NT2/D1 (cell line): ENCODE measurements at regions not wholly inside any gene's neighbourhood (a gene's known extent, or its start where the extent isn't known, plus 50 kb on each side); places are given as distances from the start of the nearest gene placed in this dataset.
"Not testable (repeated sequence)": the region's sequence is repeated elsewhere in the genome, so short reads cannot be mapped to it uniquely, and the experiment has no call there.

ENCODE experiments used
- DNase-seq: peaks from one replicate; pipeline ENCODE4 v3.0.0-alpha.2; 2011; ENCODE audit warnings: low read depth, low spot score
- H3K27me3 ChIP-seq: 2 replicates; pipeline ENCODE4 v1.6.0; 2011; ENCODE audit warnings: mild to moderate bottlenecking; ENCODE audit not compliant: insufficient read length, insufficient read depth
- H3K36me3 ChIP-seq: 2 replicates; pipeline ENCODE4 v1.6.1; 2011; ENCODE audit warnings: mild to moderate bottlenecking, low read length, mixed read lengths; ENCODE audit not compliant: insufficient read depth, insufficient read length
- H3K4me1 ChIP-seq: 2 replicates; pipeline ENCODE4 v1.5.1; 2011; ENCODE audit not compliant: insufficient read depth, insufficient read length
- H3K4me3 ChIP-seq: 2 replicates; pipeline ENCODE4 v1.5.1; 2011; ENCODE audit warnings: low read depth; ENCODE audit not compliant: insufficient read length
- H3K9ac ChIP-seq: 2 replicates; pipeline ENCODE4 v1.6.0; 2011; ENCODE audit warnings: low read depth; ENCODE audit not compliant: insufficient read length
- H3K9me3 ChIP-seq: 2 replicates; pipeline ENCODE4 v1.5.1; 2011; ENCODE audit warnings: mild to moderate bottlenecking, low read length; ENCODE audit not compliant: insufficient read depth
- SUZ12 ChIP-seq: IDR thresholded peaks from 2 replicates; pipeline ENCODE4 v1.6.1; 2011; ENCODE audit not compliant: insufficient read length, insufficient read depth; ENCODE audit errors: extremely low read depth
- YY1 ChIP-seq: IDR thresholded peaks from 2 replicates; pipeline ENCODE4 v1.6.1; 2011; ENCODE audit not compliant: insufficient read length, insufficient read depth
- ZNF274 ChIP-seq: IDR thresholded peaks from 2 replicates; pipeline ENCODE4 v1.6.1; 2011; ENCODE audit warnings: mild to moderate bottlenecking, low read depth, low read length

DNA sequence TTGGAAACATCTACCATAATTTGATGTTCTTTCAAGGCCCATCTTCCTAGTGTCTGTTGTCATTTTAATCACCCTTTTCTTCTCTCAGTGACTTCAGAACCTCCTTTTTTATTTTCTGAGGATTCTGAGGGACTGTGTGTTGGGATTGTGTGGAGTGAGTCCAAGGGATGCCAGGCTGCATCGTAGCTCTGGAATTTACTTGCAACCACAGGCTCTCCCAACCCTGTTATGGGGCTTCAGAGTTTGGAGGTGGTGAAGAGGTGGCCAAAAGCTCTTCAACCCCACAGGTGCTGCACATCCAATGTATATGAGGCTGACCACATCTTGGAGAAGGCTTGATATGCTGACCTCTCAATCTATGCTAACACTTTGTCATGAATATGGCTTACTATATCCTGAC lies 79.5 kb upstream of the GPR141 start:
- Histone ChIP-seq H3K4me3 (no peak overlapping the region), H3K9me3 (no peaks in the 10 kb centered on the region), H3K27me3 (no peaks in the 10 kb centered on the region), H3K4me1 (no peaks in the 10 kb centered on the region), H3K36me3 (no peaks in the 10 kb centered on the region), H3K9ac (no peak overlapping the region)
- DNase-seq, result peak; percentile 16
- no peak for TF ChIP-seq YY1
- TF ChIP-seq ZNF274, result no peak
- no peak for TF ChIP-seq SUZ12

- not testable (repeated sequence) for DNase-seq
Measured at GRCh38 chr7:37617406-37617805, 66.2 kb upstream of the GPR141 start.

DNA sequence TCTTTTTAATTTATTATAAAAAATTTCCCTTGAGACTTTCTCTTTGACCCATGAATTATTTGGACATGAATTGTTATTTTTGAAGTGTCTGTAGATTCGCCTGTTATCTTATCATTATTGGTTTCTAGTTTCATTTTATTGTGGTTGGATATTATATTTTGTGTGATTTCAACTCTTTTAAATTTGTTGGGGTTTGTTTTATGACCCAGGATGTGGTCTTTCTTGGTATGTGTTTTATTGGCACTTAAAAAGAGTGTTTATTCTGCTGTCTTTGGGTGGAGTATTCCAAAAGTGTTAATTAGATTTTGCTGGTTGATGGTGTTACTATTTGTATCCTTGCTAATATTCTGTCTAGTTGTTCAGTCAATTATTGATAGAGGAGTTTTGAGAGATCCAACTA lies 50.5 kb upstream of the GPR141 start:
- H3K27me3 ChIP-seq, result no peaks in the 10 kb centered on the region
- H3K36me3 ChIP-seq, result no peaks in the 10 kb centered on the region
- no peak overlapping the region for H3K9ac ChIP-seq
- peaks cover 6% of the 10 kb centered on the region for H3K9me3 ChIP-seq
- DNase-seq, result no peak
- TF ChIP-seq ZNF274, result no peak
- no peak for TF ChIP-seq SUZ12
- no peak for TF ChIP-seq YY1
- no peak overlapping the region for H3K4me3 ChIP-seq
- no peaks in the 10 kb centered on the region for H3K4me1 ChIP-seq

More at GRCh38 chr7:37617406-37617805, 66.2 kb upstream of the GPR141 start:
- not testable (repeated sequence) for H3K9ac ChIP-seq, H3K36me3 ChIP-seq, H3K9me3 ChIP-seq, H3K27me3 ChIP-seq, H3K4me1 ChIP-seq, H3K4me3 ChIP-seq
